WTC11 (cell line): ENCODE measurements at regions not wholly inside any gene's neighbourhood (a gene's known extent, or its start where the extent isn't known, plus 50 kb on each side); places are given as distances from the start of the nearest gene placed in this dataset.

ENCODE experiments used
- CTCF ChIP-seq: fragments of 200-600 bp; IDR thresholded peaks from 2 replicates; pipeline ENCODE4 v1.8.0; 2022; ENCODE audit warnings: antibody characterized with exemption
- MAX ChIP-seq: sonication (generic); formaldehyde crosslinking; IDR thresholded peaks from 2 replicates; pipeline ENCODE4 v1.8.0; 2022; ENCODE audit warnings: mild to moderate bottlenecking, missing genetic modification reagents
- PRDM15 ChIP-seq: sonication (generic); formaldehyde crosslinking; IDR thresholded peaks from 2 replicates; pipeline ENCODE4 v1.8.0; 2022; ENCODE audit warnings: missing genetic modification reagents

- TF ChIP-seq MAX (CRISPR knock-in tag) (no peak), CTCF (no peak), PRDM15 (CRISPR knock-in tag) (no peak)
These were observed 163.3 kb downstream of the JCAD start for GRCh38 chr10:29896053-29896452.
